CD14-positive monocyte (primary cell): ENCODE measurements at regions not wholly inside any gene's neighbourhood (a gene's known extent, or its start where the extent isn't known, plus 50 kb on each side); places are given as distances from the start of the nearest gene placed in this dataset.

Experiments
- DNase-seq, 3 donors: peaks; one replicate each; pipeline ENCODE4 v3.0.0-alpha.2; 2011 to 2022
- H2AFZ ChIP-seq: 2 replicates; pipeline ENCODE4 v1.6.0; 2012; ENCODE audit warnings: mild to moderate bottlenecking, low read depth, low read length, inconsistent platforms; ENCODE audit not compliant: insufficient read depth, poor library complexity, severe bottlenecking
- H3K27ac ChIP-seq, 2 donors: 1 replicate in 1 of 2; 2 replicates in 1 of 2; pipeline ENCODE4 v1.5.1; 2012 to 2013; ENCODE audit warnings: low read length in 2 of 2, control low read depth in 1 of 2, inconsistent platforms in 1 of 2, low read depth in 1 of 2, mild to moderate bottlenecking in 1 of 2
- H3K27me3 ChIP-seq, 2 donors: one replicate each; pipeline versions ENCODE4 v1.6.0 to v1.6.1; 2011 to 2013; ENCODE audit warnings: low read length in 2 of 2; ENCODE audit not compliant: control insufficient read depth in 2 of 2, insufficient read depth in 2 of 2
- H3K36me3 ChIP-seq, 2 donors: replicated peaks in 1 of 2; 1 replicate in 1 of 2; 2 replicates in 1 of 2; pipeline versions ENCODE4 v1.5.1 to v1.6.1; 2012 to 2013; ENCODE audit warnings: low read length in 2 of 2, control low read depth in 1 of 2, inconsistent platforms in 1 of 2, mild to moderate bottlenecking in 1 of 2; ENCODE audit not compliant: insufficient read depth in 2 of 2, control insufficient read depth in 1 of 2
- H3K4me1 ChIP-seq, 2 donors: 1 replicate in 1 of 2; 2 replicates in 1 of 2; pipeline versions ENCODE4 v1.5.1 to v1.6.1; 2012 to 2013; ENCODE audit warnings: low read length in 2 of 2, control low read depth in 1 of 2, inconsistent platforms in 1 of 2, mild to moderate bottlenecking in 1 of 2, moderate library complexity in 1 of 2; ENCODE audit not compliant: insufficient read depth in 2 of 2, control insufficient read depth in 1 of 2
- H3K4me2 ChIP-seq: replicated peaks from 2 replicates; pipeline ENCODE3; 2012; ENCODE audit warnings: low read length, moderate library complexity, mild to moderate bottlenecking; ENCODE audit not compliant: poor library complexity, severe bottlenecking; ENCODE audit errors: extremely low read depth
- H3K4me3 ChIP-seq, 3 experiments: fragments of 200-600 bp in 1 of 3; sonication (generic) in 1 of 3; replicated peaks in 1 of 3; 1 replicate in 2 of 3; 2 replicates in 1 of 3; pipeline ENCODE4 v1.5.1; 2011 to 2013; ENCODE audit warnings: low read length in 3 of 3, mild to moderate bottlenecking in 3 of 3, control low read depth in 2 of 3, low read depth in 2 of 3, inconsistent platforms in 1 of 3, moderate library complexity in 1 of 3
- H3K79me2 ChIP-seq: 2 replicates; pipeline ENCODE4 v1.6.0; 2012; ENCODE audit warnings: mild to moderate bottlenecking, control low read depth, inconsistent platforms, low read length, moderate library complexity; ENCODE audit not compliant: insufficient read depth
- H3K9ac ChIP-seq: 2 replicates; pipeline ENCODE4 v1.6.0; 2017; ENCODE audit warnings: low read length, mild to moderate bottlenecking; ENCODE audit not compliant: insufficient read depth, poor library complexity, severe bottlenecking
- H3K9me3 ChIP-seq, 2 donors: replicated peaks in 1 of 2; 1 replicate in 1 of 2; 2 replicates in 1 of 2; pipeline versions ENCODE4 v1.5.1 to v1.6.1; 2012 to 2013; ENCODE audit warnings: low read length in 2 of 2, control low read depth in 1 of 2; ENCODE audit not compliant: control insufficient read depth in 1 of 2, insufficient read depth in 1 of 2
- H4K20me1 ChIP-seq: 2 replicates; pipeline ENCODE4 v1.6.0; 2012; ENCODE audit warnings: mild to moderate bottlenecking, low read length, control low read depth, moderate library complexity; ENCODE audit not compliant: insufficient read depth
- H3K27ac Mint-ChIP-seq, 7 donors: one replicate each; pipeline ENCODE4 v1.8.0; 2020; ENCODE audit warnings: mild to moderate bottlenecking in 7 of 7, mixed read lengths in 7 of 7, moderate library complexity in 6 of 7, inconsistent platforms in 2 of 7
- H3K27me3 Mint-ChIP-seq, 3 donors: one replicate each; pipeline ENCODE4 v1.8.0; 2021 to 2022; ENCODE audit warnings: low read depth in 3 of 3, mild to moderate bottlenecking in 3 of 3, mixed read lengths in 3 of 3, moderate library complexity in 3 of 3, inconsistent platforms in 1 of 3
- H3K36me3 Mint-ChIP-seq, 2 donors: one replicate each; pipeline ENCODE4 v1.8.0; 2020; ENCODE audit warnings: mixed read lengths in 2 of 2, inconsistent platforms in 1 of 2, mild to moderate bottlenecking in 1 of 2
- H3K4me1 Mint-ChIP-seq: one replicate; pipeline ENCODE4 v1.8.0; 2020; ENCODE audit warnings: mild to moderate bottlenecking, mixed read lengths
- H3K4me3 Mint-ChIP-seq, 2 donors: one replicate each; pipeline ENCODE4 v1.8.0; 2020; ENCODE audit warnings: mild to moderate bottlenecking in 2 of 2, mixed read lengths in 2 of 2, moderate library complexity in 1 of 2
- H3K9me3 Mint-ChIP-seq, 7 donors: one replicate each; pipeline ENCODE4 v1.8.0; 2020 to 2022; ENCODE audit warnings: mixed read lengths in 7 of 7, mild to moderate bottlenecking in 6 of 7, moderate library complexity in 6 of 7, inconsistent platforms in 2 of 7
- WGBS: methylation state at CpG from one replicate; pipeline ENCODE4 v1.1.5; 2013; ENCODE audit warnings: missing lambda C conversion rate; ENCODE audit not compliant: insufficient coverage; 5-methylcytosine and 5-hydroxymethylcytosine counted together
- intact Hi-C, 2 donors: fragments of 100-400 bp; cut with micrococcal nuclease; formaldehyde crosslinking; loops; one replicate each; pipeline versions ENCODE4 v1.15.0 to v1.15.1; 2023
- TF ChIP-seq, protein P1 (sequence below): fragments of 200-600 bp; IDR thresholded peaks from one replicate; pipeline ENCODE4 v1.8.0; 2022; ENCODE audit warnings: antibody characterized with exemption, mild to moderate bottlenecking

DNA sequence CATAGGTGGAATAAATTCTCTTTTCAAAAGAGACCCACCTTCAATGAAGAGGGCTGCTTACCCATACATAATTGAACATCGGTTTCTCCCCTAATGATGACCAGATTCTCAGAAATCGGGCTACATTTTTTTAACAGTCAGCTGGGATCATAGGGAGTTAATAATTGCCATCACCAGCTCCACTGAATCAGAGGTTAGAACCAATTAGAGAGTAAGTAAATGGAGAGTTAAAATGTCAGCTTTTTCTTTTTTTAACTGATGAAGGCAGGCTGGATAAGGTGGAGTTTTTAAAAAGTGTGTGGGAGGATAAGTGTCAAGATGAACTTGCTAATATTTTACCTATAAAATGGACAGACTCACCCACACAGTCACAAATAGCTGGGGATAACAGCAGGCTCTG, 584.5 kb upstream of the NR3C2 start:
- TF ChIP-seq, protein P1, sequence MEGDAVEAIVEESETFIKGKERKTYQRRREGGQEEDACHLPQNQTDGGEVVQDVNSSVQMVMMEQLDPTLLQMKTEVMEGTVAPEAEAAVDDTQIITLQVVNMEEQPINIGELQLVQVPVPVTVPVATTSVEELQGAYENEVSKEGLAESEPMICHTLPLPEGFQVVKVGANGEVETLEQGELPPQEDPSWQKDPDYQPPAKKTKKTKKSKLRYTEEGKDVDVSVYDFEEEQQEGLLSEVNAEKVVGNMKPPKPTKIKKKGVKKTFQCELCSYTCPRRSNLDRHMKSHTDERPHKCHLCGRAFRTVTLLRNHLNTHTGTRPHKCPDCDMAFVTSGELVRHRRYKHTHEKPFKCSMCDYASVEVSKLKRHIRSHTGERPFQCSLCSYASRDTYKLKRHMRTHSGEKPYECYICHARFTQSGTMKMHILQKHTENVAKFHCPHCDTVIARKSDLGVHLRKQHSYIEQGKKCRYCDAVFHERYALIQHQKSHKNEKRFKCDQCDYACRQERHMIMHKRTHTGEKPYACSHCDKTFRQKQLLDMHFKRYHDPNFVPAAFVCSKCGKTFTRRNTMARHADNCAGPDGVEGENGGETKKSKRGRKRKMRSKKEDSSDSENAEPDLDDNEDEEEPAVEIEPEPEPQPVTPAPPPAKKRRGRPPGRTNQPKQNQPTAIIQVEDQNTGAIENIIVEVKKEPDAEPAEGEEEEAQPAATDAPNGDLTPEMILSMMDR = no peak
- WGBS = no CpG with 5 or more reads among the region's 2 CpGs

DNA sequence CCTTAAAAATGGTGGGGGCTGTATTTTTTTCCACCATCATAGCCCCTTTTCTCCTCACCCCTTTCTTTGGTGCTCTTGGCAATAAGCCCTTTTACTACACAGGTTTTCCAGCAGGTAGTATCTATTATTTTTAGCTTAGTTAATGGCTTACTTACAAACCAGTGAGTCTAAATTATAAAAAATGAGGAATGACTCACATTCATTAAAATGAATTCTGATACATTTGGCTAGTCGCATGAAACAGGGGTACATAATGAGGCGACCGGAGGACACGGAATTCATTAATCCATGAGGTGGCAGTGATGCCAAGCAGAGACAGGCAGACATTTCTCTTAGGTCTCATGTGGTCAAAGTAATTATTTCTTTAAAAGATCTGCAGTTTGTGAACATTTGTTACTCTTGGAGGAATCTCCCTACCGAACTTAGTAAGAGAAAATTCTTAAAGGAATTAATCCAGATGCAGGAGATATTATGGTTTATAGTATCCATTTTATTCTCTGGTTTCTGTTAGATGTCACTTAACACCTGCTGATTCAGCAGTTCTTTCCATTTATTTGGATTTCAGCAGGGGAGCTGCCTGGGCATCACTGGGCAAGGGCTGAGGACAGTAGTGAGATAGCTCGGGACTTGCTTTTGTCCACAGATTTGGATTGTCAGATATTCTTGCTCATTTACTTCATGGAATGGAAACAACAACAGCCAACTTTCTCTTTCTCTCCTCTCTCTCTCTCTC, 575.0 kb upstream of the NR3C2 start:
- Histone ChIP-seq H3K4me2 (no peak overlapping the region), H3K27ac (no peak overlapping the region), H2AFZ (no peak overlapping the region), H3K79me2 (no peaks in the 10 kb centered on the region), H4K20me1 (no peaks in the 10 kb centered on the region), H3K9me3 (peaks cover 0 to 4% of the 10 kb centered on the region in 2 donors), H3K4me3 (no peak overlapping the region), H3K9ac (no peak overlapping the region), H3K4me1 (no peaks in the 10 kb centered on the region), H3K36me3 (no peaks in the 10 kb centered on the region), H3K27me3 (no peaks in the 10 kb centered on the region)
- intact Hi-C loops = no loop called here
- no CpG with 5 or more reads among the region's 6 CpGs for WGBS
- TF ChIP-seq, protein P1 = no peak
- Mint-ChIP-seq H3K4me3 (no peak overlapping the region), H3K27ac (no peak overlapping the region), H3K4me1 (no peaks in the 10 kb centered on the region), H3K9me3 (peaks cover 0 to 8% (median 2%) of the 10 kb centered on the region in 7 donors), H3K36me3 (no peaks in the 10 kb centered on the region), H3K27me3 (no peaks in the 10 kb centered on the region)
- DNase-seq = no peak

More for the DNA sequence above, 584.5 kb upstream of the NR3C2 start:
- Mint-ChIP-seq H3K27ac (no peak overlapping the region), H3K36me3 (no peaks in the 10 kb centered on the region), H3K27me3 (no peaks in the 10 kb centered on the region), H3K4me3 (no peak overlapping the region), H3K9me3 (peaks cover 0 to 2% (median 0%) of the 10 kb centered on the region in 7 donors), H3K4me1 (no peaks in the 10 kb centered on the region)
- Histone ChIP-seq H3K79me2 (no peaks in the 10 kb centered on the region), H3K9ac (no peak overlapping the region), H3K4me1 (no peaks in the 10 kb centered on the region), H4K20me1 (no peaks in the 10 kb centered on the region), H3K9me3 (no peaks in the 10 kb centered on the region), H3K4me2 (no peak overlapping the region), H3K27me3 (no peaks in the 10 kb centered on the region), H3K27ac (no peak overlapping the region), H3K4me3 (no peak overlapping the region), H3K36me3 (no peaks in the 10 kb centered on the region), H2AFZ (no peak overlapping the region)
- no peak for DNase-seq
- intact Hi-C loops = no loop called here
